DOHH2 (cell line): ENCODE measurements at regions not wholly inside any gene's neighbourhood (a gene's known extent, or its start where the extent isn't known, plus 50 kb on each side); places are given as distances from the start of the nearest gene placed in this dataset.

ENCODE experiments used
- H3F3A ChIP-seq: fragments of 200-600 bp; sonication (generic), shearing (Covaris generic); 2 replicates; pipeline ENCODE4 v1.6.0; 2016; ENCODE audit warnings: antibody characterized with exemption, mild to moderate bottlenecking; ENCODE audit not compliant: control insufficient read depth, insufficient read depth
- H3K27ac ChIP-seq: fragments of 200-600 bp; sonication (generic); 2 replicates; pipeline ENCODE4 v1.5.1; 2014; ENCODE audit warnings: low read depth, mild to moderate bottlenecking, low read length, moderate library complexity
- H3K27me3 ChIP-seq: fragments of 200-600 bp; sonication (generic); 2 replicates; pipeline ENCODE4 v1.6.1; 2014; ENCODE audit warnings: mild to moderate bottlenecking, low read length, mixed read lengths; ENCODE audit not compliant: control insufficient read depth
- H3K36me3 ChIP-seq: fragments of 200-600 bp; sonication (generic); 2 replicates; pipeline ENCODE4 v1.6.1; 2014; ENCODE audit warnings: mild to moderate bottlenecking, low read length, moderate library complexity, mixed read lengths; ENCODE audit not compliant: control insufficient read depth
- H3K4me1 ChIP-seq: fragments of 200-600 bp; sonication (generic); 2 replicates; pipeline ENCODE4 v1.6.1; 2014; ENCODE audit warnings: mild to moderate bottlenecking, low read length, mixed read lengths; ENCODE audit not compliant: control insufficient read depth
- H3K4me2 ChIP-seq: fragments of 200-600 bp; sonication (generic); 2 replicates; pipeline ENCODE4 v1.6.0; 2014; ENCODE audit warnings: mild to moderate bottlenecking, low read length, moderate library complexity
- H3K4me3 ChIP-seq: fragments of 200-600 bp; sonication (generic); 2 replicates; pipeline ENCODE4 v1.5.1; 2014; ENCODE audit warnings: mild to moderate bottlenecking, low read length, mixed read lengths
- H3K79me2 ChIP-seq: fragments of 200-600 bp; sonication (generic); 2 replicates; pipeline ENCODE4 v1.6.1; 2014; ENCODE audit warnings: mild to moderate bottlenecking, low read length, mixed read lengths; ENCODE audit not compliant: control insufficient read depth
- H3K9me2 ChIP-seq: fragments of 200-600 bp; sonication (generic); replicated peaks from 2 replicates; pipeline ENCODE4 v1.6.1; 2014; ENCODE audit warnings: mild to moderate bottlenecking, low read length, mixed read lengths; ENCODE audit not compliant: control insufficient read depth
- H3K9me3 ChIP-seq: fragments of 200-600 bp; sonication (generic); 2 replicates; pipeline ENCODE4 v1.6.1; 2014; ENCODE audit warnings: antibody characterized with exemption, low read length, mixed read lengths; ENCODE audit not compliant: control insufficient read depth, insufficient read depth
- H4K20me1 ChIP-seq: fragments of 200-600 bp; sonication (generic); 2 replicates; pipeline ENCODE4 v1.6.0; 2014; ENCODE audit warnings: low read depth, mild to moderate bottlenecking, antibody characterized with exemption, low read length, moderate library complexity; ENCODE audit not compliant: control insufficient read depth, insufficient read depth
- CTCF ChIP-seq: fragments of 200-600 bp; sonication (generic); IDR thresholded peaks from one replicate; pipeline ENCODE4 v1.5.1; 2014; ENCODE audit warnings: antibody characterized with exemption, mild to moderate bottlenecking, low read depth, low read length; ENCODE audit not compliant: poor library complexity, severe bottlenecking
- EZH2phosphoT487 ChIP-seq: fragments of 200-600 bp; sonication (generic); IDR thresholded peaks from 2 replicates; pipeline ENCODE4 v1.6.1; 2017; ENCODE audit warnings: borderline replicate concordance, mild to moderate bottlenecking, antibody characterized with exemption, low read length, moderate library complexity, mixed read lengths

DNA sequence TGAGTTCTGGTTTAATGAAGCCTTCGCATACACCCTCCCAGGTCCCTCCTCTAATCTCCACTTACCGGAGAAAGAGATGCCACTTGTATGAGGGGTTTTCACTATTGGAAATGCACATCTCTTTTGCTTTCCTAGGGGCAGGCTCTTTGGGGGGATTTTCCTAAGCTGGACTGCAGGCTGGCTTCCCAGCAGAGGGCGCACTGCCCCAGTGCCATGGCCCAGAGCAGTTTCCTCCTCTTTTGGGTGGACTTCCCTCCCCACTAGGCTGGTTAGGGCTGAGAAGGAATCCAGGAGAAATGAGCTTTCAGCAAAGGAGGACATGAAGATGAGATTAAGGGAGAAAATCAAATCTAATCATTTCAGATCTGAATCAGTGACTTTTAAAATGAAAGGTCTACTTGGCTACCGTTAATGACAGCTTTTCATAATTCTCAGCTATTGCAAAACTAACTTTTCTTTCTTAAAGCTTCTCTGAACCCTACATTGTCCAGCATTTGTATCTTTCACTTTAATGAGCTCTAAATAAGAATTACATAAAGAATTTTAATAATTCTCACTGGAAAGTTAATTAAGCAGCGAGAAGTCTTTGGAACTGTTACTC is 784.1 kb upstream of the FANCL start:
- no peak overlapping the region for H3K27ac ChIP-seq
- no peaks in the 10 kb centered on the region for H3K9me3 ChIP-seq
- H3K36me3 ChIP-seq: no peaks in the 10 kb centered on the region
- no peaks in the 10 kb centered on the region for H3F3A ChIP-seq
- no peaks in the 10 kb centered on the region for H3K9me2 ChIP-seq
- H3K4me2 ChIP-seq: no peak overlapping the region
- H4K20me1 ChIP-seq: no peaks in the 10 kb centered on the region
- no peak overlapping the region for H3K4me3 ChIP-seq
- H3K4me1 ChIP-seq: no peaks in the 10 kb centered on the region
- H3K79me2 ChIP-seq: no peaks in the 10 kb centered on the region
- TF ChIP-seq EZH2phosphoT487 (no peak), CTCF (peak; percentile 97)
- H3K27me3 ChIP-seq: no peaks in the 10 kb centered on the region

GRCh38 chr2:59021786-59022185 is 780.7 kb upstream of the FANCL start:
- H3K4me2 ChIP-seq: no peak overlapping the region
- H3K9me2 ChIP-seq: no peaks in the 10 kb centered on the region
- no peaks in the 10 kb centered on the region for H3K4me1 ChIP-seq
- no peaks in the 10 kb centered on the region for H3K36me3 ChIP-seq
- H3F3A ChIP-seq: no peaks in the 10 kb centered on the region
- H3K9me3 ChIP-seq: no peaks in the 10 kb centered on the region
- H3K4me3 ChIP-seq: no peak overlapping the region
- no peaks in the 10 kb centered on the region for H3K27me3 ChIP-seq
- no peak overlapping the region for H3K27ac ChIP-seq
- H3K79me2 ChIP-seq: no peaks in the 10 kb centered on the region
- no peaks in the 10 kb centered on the region for H4K20me1 ChIP-seq
- no peak for TF ChIP-seq EZH2phosphoT487
- no peak for TF ChIP-seq CTCF

DNA sequence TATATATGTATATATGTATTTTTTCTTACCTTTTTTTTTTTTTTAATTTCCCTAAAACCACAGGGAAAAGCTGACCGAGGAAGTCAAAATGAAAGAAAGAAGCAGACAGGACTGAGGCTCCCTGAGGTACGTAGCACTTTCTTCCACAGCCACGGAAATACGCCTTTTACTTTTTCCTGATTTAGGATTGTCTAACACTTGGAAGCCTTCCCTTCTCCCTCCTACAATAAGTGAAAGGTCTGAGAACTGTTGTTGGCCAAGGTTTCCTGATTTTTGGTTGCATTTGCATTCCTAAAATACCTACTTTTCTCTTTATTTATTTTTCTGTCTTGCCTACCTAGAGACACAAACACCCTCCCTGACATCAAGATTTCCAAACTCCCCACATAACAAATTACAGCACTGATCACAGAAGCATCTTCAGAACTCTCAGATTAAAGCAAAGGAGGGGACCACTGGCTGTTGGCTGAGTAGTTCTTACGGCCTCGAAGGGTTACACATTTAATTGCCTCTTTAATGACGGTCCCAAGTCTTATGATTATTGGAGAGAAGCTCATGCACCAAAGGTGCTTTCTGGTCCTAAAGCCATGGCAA is 778.5 kb upstream of the FANCL start:
- H3K27ac ChIP-seq: no peak overlapping the region
- H3F3A ChIP-seq: no peaks in the 10 kb centered on the region
- no peak overlapping the region for H3K4me2 ChIP-seq
- no peaks in the 10 kb centered on the region for H3K79me2 ChIP-seq
- no peaks in the 10 kb centered on the region for H3K27me3 ChIP-seq
- no peaks in the 10 kb centered on the region for H4K20me1 ChIP-seq
- no peak overlapping the region for H3K4me3 ChIP-seq
- H3K36me3 ChIP-seq: no peaks in the 10 kb centered on the region
- no peak for TF ChIP-seq CTCF
- no peak for TF ChIP-seq EZH2phosphoT487
- no peaks in the 10 kb centered on the region for H3K9me2 ChIP-seq
- H3K9me3 ChIP-seq: no peaks in the 10 kb centered on the region
- H3K4me1 ChIP-seq: no peaks in the 10 kb centered on the region
